HG03108 (cell line): ENCODE measurements at regions not wholly inside any gene's neighbourhood (a gene's known extent, or its start where the extent isn't known, plus 50 kb on each side); places are given as distances from the start of the nearest gene placed in this dataset.
A peak's percentile ranks its signal among the peaks of the same experiment; 100 is the strongest.
"Not testable (repeated sequence)": the region's sequence is repeated elsewhere in the genome, so short reads cannot be mapped to it uniquely, and the experiment has no call there.

Experiments used
- ATAC-seq: cut with Tn5 transposase; IDR thresholded peaks from one replicate; pipeline ENCODE4 v1.9.1; 2021; ENCODE audit warnings: moderate library complexity; ENCODE audit not compliant: unreplicated experiment

GRCh38 chr7:15057272-15057671 lies 154.7 kb upstream of the DGKB start:
- no peak for ATAC-seq

GRCh38 chr7:15054304-15054703 lies 151.8 kb upstream of the DGKB start:
- ATAC-seq = not testable (repeated sequence)

GRCh38 chr7:15049157-15049556 lies 146.6 kb upstream of the DGKB start:
- ATAC-seq = no peak

- ATAC-seq = no peak
Observed at GRCh38 chr7:15046861-15047260, 144.3 kb upstream of the DGKB start.

- no peak for ATAC-seq
Observed at GRCh38 chr7:15043931-15044330, 141.4 kb upstream of the DGKB start.

- no peak for ATAC-seq
Observed at GRCh38 chr7:15042285-15043065, 139.9 kb upstream of the DGKB start.

- no peak for ATAC-seq
Observed at GRCh38 chr7:15041226-15041625, 138.7 kb upstream of the DGKB start.

- ATAC-seq = no peak
Observed at GRCh38 chr7:15035814-15036213, 133.3 kb upstream of the DGKB start.

- no peak for ATAC-seq
Observed at GRCh38 chr7:15033039-15033438, 130.5 kb upstream of the DGKB start.

GRCh38 chr7:15018981-15019380 lies 116.4 kb upstream of the DGKB start:
- no peak for ATAC-seq

- no peak for ATAC-seq
Observed at GRCh38 chr7:15016766-15017165, 114.2 kb upstream of the DGKB start.

GRCh38 chr7:15016315-15016667 lies 113.7 kb upstream of the DGKB start:
- no peak for ATAC-seq

- peak; percentile 87 for ATAC-seq
Observed at GRCh38 chr7:15015545-15016314, 113.2 kb upstream of the DGKB start.

GRCh38 chr7:15012135-15012534 lies 109.6 kb upstream of the DGKB start:
- no peak for ATAC-seq

GRCh38 chr7:15011289-15011688 lies 108.7 kb upstream of the DGKB start:
- ATAC-seq = no peak

- no peak for ATAC-seq
Observed at GRCh38 chr7:15007507-15007906, 105.0 kb upstream of the DGKB start.

GRCh38 chr7:15005672-15006071 lies 103.1 kb upstream of the DGKB start:
- ATAC-seq = no peak

- no peak for ATAC-seq
Observed at GRCh38 chr7:15000157-15000556, 97.6 kb upstream of the DGKB start.

- ATAC-seq = no peak
Observed at GRCh38 chr7:14999331-14999730, 96.8 kb upstream of the DGKB start.

GRCh38 chr7:14995774-14996173 lies 93.2 kb upstream of the DGKB start:
- no peak for ATAC-seq

- ATAC-seq = no peak
Observed at GRCh38 chr7:14988941-14989340, 86.4 kb upstream of the DGKB start.

- no peak for ATAC-seq
Observed at GRCh38 chr7:14978687-14979086, 76.1 kb upstream of the DGKB start.
